ENCODE measurements at regions not wholly inside any gene's neighbourhood (a gene's known extent, or its start where the extent isn't known, plus 50 kb on each side); places are given as distances from the start of the nearest gene placed in this dataset.

DNA sequence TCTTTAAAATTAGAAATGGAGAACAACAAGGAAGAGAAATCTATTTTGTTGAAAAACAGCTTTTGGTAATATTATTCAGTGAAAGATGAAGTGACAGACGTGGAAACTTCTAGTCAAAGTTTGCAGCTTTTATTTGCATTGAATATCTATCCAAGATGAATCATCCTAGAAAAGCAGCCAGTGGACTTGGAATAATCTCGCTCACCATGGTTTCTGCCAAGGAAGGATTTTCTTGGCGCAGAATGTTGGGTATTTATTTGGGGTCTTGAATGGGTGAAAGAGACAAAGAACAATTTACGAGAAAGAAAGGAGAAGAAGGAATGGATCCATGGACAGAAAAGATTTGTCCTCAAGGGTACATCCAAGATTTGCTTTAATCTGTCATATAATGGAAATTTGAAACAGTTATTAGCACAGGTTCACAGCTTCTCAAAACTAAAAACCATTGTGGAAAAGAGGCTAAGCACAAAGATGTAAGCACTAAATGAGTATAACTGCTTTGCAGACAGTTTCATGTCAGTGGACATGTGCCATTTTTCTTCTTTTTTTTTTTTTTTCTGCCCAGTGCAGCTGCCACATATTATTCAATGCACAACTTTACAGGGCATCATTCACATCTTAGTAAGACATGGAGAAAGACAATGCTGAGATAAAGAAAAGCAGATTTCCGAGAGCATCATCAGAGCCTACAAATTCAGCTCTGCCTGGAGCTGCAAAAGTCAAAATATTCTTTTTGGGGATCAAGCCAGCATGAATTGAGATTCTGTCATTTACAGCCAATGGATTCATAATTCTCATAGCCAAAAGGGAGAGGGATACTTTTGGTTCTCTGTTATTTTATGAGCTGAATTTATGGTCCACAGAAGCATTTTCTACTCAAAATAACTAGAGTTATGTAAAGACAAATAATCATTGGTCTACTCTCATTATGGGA, 333.7 kb downstream of the DAD1 start:
- in situ Hi-C loops (cut with MboI; ENCODE audit: low sequenced_read_pairs in 4 of 4) (no loop called here), intact Hi-C loops (cut with DNase I; ENCODE audit: low total_unique reads) (no loop called here)
- ATAC-seq: no peak
- Histone ChIP-seq H3K27ac (no peak overlapping the region), H3K4me1 (no peaks in the 10 kb centered on the region), H3K4me3 (no peak overlapping the region), H3K9me3 (no peaks in the 10 kb centered on the region), H3K27me3 (no peaks in the 10 kb centered on the region), H3K36me3 (no peaks in the 10 kb centered on the region)
- no peak for TF ChIP-seq POLR2A (IDR thresholded peaks at IDR 0.05)
- TF ChIP-seq, protein P1, sequence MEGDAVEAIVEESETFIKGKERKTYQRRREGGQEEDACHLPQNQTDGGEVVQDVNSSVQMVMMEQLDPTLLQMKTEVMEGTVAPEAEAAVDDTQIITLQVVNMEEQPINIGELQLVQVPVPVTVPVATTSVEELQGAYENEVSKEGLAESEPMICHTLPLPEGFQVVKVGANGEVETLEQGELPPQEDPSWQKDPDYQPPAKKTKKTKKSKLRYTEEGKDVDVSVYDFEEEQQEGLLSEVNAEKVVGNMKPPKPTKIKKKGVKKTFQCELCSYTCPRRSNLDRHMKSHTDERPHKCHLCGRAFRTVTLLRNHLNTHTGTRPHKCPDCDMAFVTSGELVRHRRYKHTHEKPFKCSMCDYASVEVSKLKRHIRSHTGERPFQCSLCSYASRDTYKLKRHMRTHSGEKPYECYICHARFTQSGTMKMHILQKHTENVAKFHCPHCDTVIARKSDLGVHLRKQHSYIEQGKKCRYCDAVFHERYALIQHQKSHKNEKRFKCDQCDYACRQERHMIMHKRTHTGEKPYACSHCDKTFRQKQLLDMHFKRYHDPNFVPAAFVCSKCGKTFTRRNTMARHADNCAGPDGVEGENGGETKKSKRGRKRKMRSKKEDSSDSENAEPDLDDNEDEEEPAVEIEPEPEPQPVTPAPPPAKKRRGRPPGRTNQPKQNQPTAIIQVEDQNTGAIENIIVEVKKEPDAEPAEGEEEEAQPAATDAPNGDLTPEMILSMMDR (IDR thresholded peaks at IDR 0.05 in 4 of 5, conservative IDR thresholded peaks at IDR 0.05 in 1 of 5): no peak
- no peak for DNase-seq

DNA sequence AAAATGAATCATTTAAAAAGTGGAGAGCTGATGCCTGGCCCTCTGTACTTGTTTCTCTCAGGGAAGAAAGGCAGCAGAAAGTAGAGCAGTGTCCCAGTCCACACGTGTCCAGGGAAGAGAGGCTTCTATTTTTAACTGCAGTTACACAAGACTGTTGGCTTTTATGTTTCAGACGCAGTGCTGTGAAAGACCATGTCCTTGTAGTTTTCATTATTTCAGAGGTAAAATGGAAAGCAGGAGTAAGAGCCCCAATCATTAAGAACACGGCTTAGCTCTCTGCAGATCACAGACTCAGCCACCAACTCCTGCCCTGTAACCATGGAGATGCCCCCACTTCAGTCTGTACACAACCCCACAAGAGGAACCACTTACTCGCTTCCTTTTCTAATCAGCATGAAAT, 336.3 kb downstream of the DAD1 start:
- ATAC-seq (peak; percentile 54 to 58), DNase-seq (no peak)
- H3K36me3 ChIP-seq: no peaks in the 10 kb centered on the region
- no peaks in the 10 kb centered on the region for H3K9me3 ChIP-seq
- no peak overlapping the region for H3K27ac ChIP-seq
- in situ Hi-C loops (cut with MboI; ENCODE audit: low sequenced_read_pairs in 4 of 4): no loop called here
- no peaks in the 10 kb centered on the region for H3K27me3 ChIP-seq
- intact Hi-C loops (cut with DNase I; ENCODE audit: low total_unique reads): no loop called here
- no peak for TF ChIP-seq POLR2A (IDR thresholded peaks at IDR 0.05)
- TF ChIP-seq, protein P1 (IDR thresholded peaks at IDR 0.05 in 4 of 5, conservative IDR thresholded peaks at IDR 0.05 in 1 of 5): no peak
- H3K4me3 ChIP-seq: no peak overlapping the region
- H3K4me1 ChIP-seq: no peaks in the 10 kb centered on the region

DNA sequence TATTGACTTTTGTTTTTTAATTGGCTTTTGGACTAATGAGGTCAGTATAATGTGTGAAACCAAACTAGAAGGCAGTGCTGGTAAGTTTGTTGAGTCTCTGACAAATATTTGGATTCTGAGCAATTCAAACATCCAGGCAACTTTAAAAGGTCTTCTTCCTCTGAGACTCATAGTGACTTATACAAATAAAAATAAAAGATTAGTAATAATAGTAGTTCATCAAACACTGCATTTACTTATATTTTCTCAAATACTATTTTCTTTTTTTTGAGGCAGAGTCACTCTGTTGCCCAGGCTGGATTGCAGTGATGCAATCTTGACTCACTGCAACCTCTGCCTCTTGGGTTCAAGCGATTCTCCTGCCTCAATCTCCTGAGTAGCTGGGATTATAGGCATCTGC, 337.9 kb downstream of the DAD1 start:
- in situ Hi-C loops (cut with MboI; ENCODE audit: low sequenced_read_pairs in 4 of 4) (no loop called here), intact Hi-C loops (cut with DNase I; ENCODE audit: low total_unique reads) (no loop called here)
- no peaks in the 10 kb centered on the region for H3K9me3 ChIP-seq
- no peaks in the 10 kb centered on the region for H3K27me3 ChIP-seq
- DNase-seq (no peak), ATAC-seq (no peak)
- no peak overlapping the region for H3K4me3 ChIP-seq
- TF ChIP-seq, protein P1 (IDR thresholded peaks at IDR 0.05 in 4 of 5, conservative IDR thresholded peaks at IDR 0.05 in 1 of 5): no peak
- TF ChIP-seq POLR2A (IDR thresholded peaks at IDR 0.05): no peak
- no peaks in the 10 kb centered on the region for H3K4me1 ChIP-seq
- H3K36me3 ChIP-seq: no peaks in the 10 kb centered on the region
- H3K27ac ChIP-seq: no peak overlapping the region

DNA sequence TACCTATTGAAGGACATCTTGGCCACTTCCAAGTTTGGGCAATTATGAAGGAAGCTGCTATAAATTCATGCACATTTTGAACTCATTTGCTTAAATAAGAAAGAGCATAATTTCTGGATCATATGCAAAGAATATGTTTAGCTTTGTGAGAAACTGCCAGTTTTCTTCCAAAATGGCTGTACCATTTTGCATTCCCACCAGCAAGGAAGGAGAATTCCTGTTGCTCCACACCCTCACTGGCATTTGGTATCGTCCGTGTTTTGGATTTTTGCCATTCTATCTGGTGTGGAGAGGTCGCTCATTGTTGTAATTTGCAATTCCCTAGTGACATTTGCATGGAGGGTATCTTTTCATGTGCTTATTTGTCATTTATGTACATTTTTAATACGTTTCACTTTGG, 339.3 kb downstream of the DAD1 start:
- in situ Hi-C loops (cut with MboI; ENCODE audit: low sequenced_read_pairs in 4 of 4) (no loop called here), intact Hi-C loops (cut with DNase I; ENCODE audit: low total_unique reads) (no loop called here)

More for the DNA sequence above, 339.3 kb downstream of the DAD1 start:
- Histone ChIP-seq H3K36me3 (no peaks in the 10 kb centered on the region), H3K9me3 (no peaks in the 10 kb centered on the region), H3K27ac (no peak overlapping the region), H3K27me3 (no peaks in the 10 kb centered on the region), H3K4me3 (no peak overlapping the region), H3K4me1 (no peaks in the 10 kb centered on the region)
- TF ChIP-seq, protein P1 (IDR thresholded peaks at IDR 0.05 in 4 of 5, conservative IDR thresholded peaks at IDR 0.05 in 1 of 5): no peak
- TF ChIP-seq POLR2A (IDR thresholded peaks at IDR 0.05): no peak
- ATAC-seq: no peak
- DNase-seq: no peak
